ENCODE measurements at regions not wholly inside any gene's neighbourhood (a gene's known extent, or its start where the extent isn't known, plus 50 kb on each side); places are given as distances from the start of the nearest gene placed in this dataset.

GRCh38 chr3:177932346-177932745 lies 603.9 kb upstream of the KCNMB2 start:
- TF ChIP-seq CTCF (IDR thresholded peaks at IDR 0.05) (no peak), EP300 (IDR thresholded peaks at IDR 0.05) (no peak)

Measured in ovary (tissue), 3 donors.